Mammary epithelial cell (primary cell): ENCODE measurements at regions not wholly inside any gene's neighbourhood (a gene's known extent, or its start where the extent isn't known, plus 50 kb on each side); places are given as distances from the start of the nearest gene placed in this dataset.

Source experiments
- EZH2 ChIP-seq: IDR thresholded peaks from 2 replicates; pipeline ENCODE4 v1.6.1; 2012; ENCODE audit warnings: low read length, inconsistent platforms, borderline replicate concordance
- TF ChIP-seq, protein P1 (sequence below), 2 donors: IDR thresholded peaks in 1 of 2; conservative IDR thresholded peaks in 1 of 2; 2 replicates each; pipeline ENCODE4 v1.5.1; 2011 to 2012; ENCODE audit warnings: inconsistent platforms in 2 of 2, low read length in 2 of 2, mild to moderate bottlenecking in 2 of 2, control low read depth in 1 of 2, low read depth in 1 of 2; ENCODE audit not compliant: insufficient read depth in 1 of 2; ENCODE audit errors: extremely low read depth in 1 of 2

DNA sequence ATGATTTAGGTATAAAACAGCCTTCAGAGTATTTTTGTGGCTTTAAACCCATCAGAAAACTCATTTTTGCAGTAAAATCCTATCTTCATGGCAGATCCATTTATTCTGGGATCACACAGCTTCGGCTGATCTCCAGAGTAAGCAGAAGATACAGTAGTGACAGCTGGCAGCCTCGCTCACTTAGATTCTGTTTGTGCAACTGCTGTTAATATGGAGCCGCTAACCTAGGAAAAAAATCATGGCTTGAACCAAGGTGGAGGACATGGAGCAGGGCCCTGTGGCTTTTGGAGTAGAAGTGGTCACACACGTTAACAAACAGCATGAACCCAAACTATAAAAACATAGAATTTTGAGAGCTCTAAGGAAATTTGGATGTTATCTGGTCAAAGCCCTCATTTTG lies 137.2 kb upstream of the ARHGAP5 start:
- TF ChIP-seq, protein P1, sequence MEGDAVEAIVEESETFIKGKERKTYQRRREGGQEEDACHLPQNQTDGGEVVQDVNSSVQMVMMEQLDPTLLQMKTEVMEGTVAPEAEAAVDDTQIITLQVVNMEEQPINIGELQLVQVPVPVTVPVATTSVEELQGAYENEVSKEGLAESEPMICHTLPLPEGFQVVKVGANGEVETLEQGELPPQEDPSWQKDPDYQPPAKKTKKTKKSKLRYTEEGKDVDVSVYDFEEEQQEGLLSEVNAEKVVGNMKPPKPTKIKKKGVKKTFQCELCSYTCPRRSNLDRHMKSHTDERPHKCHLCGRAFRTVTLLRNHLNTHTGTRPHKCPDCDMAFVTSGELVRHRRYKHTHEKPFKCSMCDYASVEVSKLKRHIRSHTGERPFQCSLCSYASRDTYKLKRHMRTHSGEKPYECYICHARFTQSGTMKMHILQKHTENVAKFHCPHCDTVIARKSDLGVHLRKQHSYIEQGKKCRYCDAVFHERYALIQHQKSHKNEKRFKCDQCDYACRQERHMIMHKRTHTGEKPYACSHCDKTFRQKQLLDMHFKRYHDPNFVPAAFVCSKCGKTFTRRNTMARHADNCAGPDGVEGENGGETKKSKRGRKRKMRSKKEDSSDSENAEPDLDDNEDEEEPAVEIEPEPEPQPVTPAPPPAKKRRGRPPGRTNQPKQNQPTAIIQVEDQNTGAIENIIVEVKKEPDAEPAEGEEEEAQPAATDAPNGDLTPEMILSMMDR (conservative IDR thresholded peaks at IDR 0.05 in 1 of 2, IDR thresholded peaks at IDR 0.05 in 1 of 2; ENCODE audit: extremely low read depth in 1 of 2, insufficient read depth in 1 of 2, low read depth in 1 of 2, low read length in 2 of 2): no peak
- no peak for TF ChIP-seq EZH2
